Erythroblast (primary cell): ENCODE measurements at regions not wholly inside any gene's neighbourhood (a gene's known extent, or its start where the extent isn't known, plus 50 kb on each side); places are given as distances from the start of the nearest gene placed in this dataset.

Experiments
- DNase-seq, 2 experiments: peaks; one replicate each; lab custom pipeline; 2025; lab: John Stamatoyannopoulos, UW
- GATA1 ChIP-seq: IDR thresholded peaks from 2 replicates; pipeline ENCODE4 v1.6.1; 2011; ENCODE audit warnings: low read depth, mild to moderate bottlenecking, control low read depth, low read length, moderate library complexity
- POLR2A ChIP-seq: IDR thresholded peaks from 2 replicates; pipeline ENCODE4 v1.6.1; 2011; ENCODE audit warnings: mild to moderate bottlenecking, low read length

DNA sequence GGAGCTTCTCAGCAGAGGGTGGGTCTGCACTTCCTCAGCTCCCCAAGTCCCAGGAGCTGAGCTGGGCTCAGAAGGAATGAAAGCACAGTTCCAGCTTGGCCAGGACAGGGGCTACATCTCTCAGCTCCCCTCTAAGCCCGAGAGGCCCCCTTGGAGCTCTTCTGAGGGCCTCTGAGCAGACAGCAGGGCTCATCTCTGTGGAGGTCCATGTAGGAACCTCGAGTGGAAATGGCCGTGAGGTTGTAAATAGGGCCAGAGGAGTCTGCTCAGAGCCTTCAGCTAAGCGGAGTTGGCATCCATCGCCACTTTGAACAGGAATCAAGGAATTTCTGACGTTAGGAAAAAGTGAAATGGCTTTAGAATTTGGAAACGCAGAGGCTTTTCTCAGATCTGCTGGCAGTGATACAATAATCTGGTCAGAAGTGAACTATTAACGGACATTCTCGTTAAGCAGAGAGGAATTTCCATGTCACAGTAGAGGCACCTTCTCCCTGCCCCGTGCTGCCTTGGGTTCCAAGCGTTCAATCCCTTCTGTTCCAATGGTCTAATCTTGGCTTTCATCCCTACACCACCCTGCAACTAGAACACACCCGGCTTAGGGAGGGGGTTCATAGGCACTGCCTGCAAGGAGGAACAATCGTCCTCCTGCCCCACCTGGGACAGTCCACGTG is 213.9 kb downstream of the NDUFA10 start:
- TF ChIP-seq POLR2A (no peak), GATA1 (no peak)
- no peak for DNase-seq

DNA sequence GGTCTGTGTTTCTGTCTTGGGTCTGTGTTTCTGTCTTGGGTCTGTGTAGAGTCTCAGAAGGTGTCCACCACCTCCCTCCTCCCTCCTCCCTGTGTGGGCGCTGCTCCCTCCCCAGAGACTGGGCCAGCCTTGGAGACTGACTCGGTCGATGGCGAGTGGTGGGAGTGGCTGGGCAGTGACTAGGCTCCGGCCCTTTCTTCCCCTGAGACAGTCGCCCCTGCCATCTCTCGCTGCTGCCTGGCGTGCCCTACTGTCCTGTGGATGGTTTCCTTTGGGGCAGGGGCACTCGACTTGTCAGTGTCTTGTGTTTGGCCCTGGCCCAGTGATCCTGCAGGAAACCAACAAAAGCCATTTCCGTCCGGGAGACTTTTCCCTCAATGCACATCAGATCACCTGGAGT is 215.8 kb downstream of the NDUFA10 start:
- TF ChIP-seq GATA1: no peak
- TF ChIP-seq POLR2A: no peak
- no peak for DNase-seq

DNA sequence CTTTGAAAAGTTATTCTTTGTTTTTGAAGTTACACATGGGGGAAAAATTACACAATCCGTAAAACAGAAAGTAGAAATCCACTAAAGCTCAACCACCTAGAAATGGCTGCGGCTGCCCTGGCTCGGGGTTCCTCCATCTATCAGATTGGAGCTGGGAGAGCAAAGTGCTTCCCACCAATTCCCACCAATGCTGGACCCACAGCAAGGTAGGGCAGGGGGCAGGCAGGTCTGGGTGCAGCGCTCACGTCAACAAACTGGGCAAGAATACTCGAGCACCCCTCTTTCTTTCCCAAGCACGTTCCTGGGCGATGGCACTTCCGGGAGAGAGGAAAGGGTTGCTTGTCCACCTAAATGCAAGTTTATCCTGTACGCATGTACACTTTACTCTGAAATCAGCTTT is 217.6 kb downstream of the NDUFA10 start:
- no peak for DNase-seq
- TF ChIP-seq POLR2A (no peak), GATA1 (no peak)

DNA sequence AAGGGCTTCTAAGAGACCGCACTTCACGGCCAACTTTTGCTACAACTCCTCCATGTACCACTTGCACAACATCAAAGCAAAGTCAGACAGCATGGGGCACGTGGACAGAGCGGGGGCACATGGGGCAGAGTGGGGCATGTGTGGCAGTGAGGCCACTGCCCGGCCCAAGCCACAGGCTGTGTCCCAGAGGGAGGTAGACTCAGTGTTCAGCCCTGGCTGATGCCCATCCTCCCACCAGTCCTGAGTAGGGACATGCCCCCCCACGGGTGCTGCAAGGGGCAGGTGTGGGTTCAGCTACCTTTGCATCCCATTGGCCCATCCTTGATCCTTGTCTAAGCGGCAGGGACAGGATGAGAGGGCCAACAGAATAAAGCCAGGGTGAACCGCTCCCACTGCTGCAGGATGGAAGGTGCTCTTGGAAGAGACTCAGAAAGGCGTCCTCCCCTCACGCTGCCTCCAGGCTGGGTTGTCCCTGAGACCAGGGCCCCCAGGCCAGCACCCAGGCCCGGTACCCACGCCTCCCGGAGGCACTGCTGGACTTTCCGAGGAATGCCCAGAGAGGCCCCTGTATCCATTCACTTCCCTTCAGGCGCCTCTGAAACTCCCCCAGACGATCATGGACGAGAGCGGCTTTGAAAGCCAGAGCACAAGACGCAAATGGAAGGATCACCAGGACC is 218.2 kb downstream of the NDUFA10 start:
- DNase-seq: no peak
- no peak for TF ChIP-seq GATA1
- TF ChIP-seq POLR2A: no peak

DNA sequence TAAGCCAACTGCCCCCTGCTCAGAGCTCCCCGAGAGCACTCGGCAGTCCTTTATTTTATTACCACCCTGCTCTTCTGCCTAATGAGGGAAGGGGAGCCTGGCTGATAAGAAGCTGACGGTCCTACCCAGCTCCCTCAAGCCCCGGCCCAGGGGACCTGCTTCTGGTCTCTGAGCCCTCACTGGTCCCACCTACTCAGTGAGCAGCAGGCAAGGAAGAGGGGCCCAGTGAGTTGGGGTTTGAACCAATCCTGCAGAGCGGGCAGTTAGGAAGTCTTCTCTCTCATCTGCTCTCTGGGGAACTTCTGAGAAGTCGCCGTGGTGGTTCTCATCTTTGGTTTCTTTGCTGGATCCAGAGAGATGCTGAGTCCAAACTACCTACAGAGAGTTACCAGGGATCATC is 218.9 kb downstream of the NDUFA10 start:
- no peak for DNase-seq
- no peak for TF ChIP-seq POLR2A
- no peak for TF ChIP-seq GATA1

DNA sequence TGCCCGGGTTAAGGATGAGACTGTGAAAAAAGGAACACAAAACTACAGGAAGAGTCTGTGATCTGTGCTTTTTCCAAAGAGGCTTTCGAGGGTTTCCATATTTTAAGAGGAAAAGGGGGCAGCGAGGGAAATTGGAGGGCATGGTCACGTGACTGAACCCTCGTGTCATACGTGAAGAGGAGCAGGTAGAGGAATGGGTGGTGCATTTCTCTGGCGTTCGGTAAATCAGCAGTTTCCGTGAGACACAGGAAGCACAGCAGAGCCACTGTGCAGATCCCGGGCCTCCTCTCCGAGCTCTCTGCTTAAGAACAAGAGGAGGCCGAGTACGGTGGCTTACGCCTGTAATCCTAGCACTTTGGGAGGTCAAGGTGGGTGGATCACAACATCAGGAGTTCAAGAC is 219.7 kb downstream of the NDUFA10 start:
- DNase-seq: no peak
- TF ChIP-seq GATA1 (no peak), POLR2A (no peak)

DNA sequence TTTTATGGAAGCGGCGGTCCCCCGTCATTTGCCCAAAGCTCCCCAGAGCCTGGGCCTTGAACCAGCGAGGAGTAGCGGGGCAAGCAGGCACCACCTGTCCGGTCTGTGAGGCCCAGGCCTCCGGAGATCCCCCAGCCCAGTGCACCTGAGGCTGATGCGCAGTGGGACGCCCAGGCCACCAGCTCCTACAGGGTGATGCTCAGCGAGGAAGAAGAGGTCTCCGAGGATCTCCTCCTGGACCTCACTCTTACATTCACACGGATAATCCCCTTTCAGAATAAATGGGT is 220.2 kb downstream of the NDUFA10 start:
- DNase-seq: no peak
- TF ChIP-seq GATA1: no peak
- no peak for TF ChIP-seq POLR2A

DNA sequence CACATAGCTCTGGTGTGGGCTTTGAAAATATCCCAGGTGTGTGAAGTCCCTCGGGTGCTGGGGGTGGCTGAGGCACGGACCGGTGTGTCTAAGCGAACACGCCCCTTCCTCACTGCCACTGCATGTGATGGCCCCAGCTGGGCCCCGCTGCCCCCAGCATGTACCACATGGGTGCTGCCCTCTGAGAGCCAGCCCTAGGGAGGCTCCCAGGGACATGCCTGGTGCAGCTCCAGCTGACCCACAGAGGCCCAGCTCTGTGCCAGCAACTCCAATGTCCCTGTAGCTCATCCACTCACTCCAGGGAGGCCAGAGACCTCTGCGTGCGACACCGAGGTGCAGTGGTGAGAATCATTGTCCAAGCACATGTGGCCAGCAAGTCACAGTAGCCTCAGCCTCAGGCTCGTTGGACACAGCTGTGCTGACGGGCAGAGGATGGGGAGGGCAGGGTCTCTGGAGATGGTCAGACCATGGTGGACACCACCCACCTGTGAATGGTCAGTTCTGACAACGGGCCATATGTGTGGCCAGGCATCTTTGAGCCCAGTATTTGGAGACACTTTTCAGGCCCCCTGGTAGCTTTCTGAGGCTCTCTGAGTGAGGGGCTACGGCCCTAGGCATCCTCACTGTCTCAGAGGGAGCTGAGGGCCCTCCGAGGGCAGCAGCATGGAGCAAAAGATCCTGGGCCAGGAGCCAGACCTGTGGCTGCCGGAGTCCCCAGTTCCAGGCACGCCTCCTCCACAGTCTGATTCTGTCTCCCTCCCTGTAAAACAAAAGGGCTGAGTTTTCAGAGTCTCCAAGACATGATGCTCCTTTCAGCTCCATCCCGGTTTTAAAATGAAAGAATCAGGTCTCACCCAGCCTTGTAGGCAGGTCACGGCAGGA is 220.7 kb downstream of the NDUFA10 start:
- no peak for DNase-seq
- TF ChIP-seq GATA1 (no peak), POLR2A (no peak)

DNA sequence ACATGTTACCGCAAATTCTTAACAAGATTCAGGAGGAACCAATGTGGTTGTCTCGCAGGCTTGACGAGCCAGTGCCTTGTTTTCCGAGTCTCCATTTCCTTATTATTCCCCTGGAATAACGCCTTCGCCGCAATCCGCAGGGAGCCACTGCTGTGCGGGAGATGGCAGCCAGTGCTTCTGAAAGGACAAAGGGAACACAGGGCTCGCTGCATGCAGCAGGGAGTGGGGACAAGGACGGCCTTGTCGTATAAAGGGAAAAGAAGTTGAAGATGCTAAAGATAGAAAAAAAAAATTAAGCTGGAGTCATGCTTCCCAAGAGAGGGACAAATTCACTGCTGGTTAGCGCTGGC is 221.4 kb downstream of the NDUFA10 start:
- DNase-seq: no peak
- no peak for TF ChIP-seq POLR2A
- TF ChIP-seq GATA1: no peak

DNA sequence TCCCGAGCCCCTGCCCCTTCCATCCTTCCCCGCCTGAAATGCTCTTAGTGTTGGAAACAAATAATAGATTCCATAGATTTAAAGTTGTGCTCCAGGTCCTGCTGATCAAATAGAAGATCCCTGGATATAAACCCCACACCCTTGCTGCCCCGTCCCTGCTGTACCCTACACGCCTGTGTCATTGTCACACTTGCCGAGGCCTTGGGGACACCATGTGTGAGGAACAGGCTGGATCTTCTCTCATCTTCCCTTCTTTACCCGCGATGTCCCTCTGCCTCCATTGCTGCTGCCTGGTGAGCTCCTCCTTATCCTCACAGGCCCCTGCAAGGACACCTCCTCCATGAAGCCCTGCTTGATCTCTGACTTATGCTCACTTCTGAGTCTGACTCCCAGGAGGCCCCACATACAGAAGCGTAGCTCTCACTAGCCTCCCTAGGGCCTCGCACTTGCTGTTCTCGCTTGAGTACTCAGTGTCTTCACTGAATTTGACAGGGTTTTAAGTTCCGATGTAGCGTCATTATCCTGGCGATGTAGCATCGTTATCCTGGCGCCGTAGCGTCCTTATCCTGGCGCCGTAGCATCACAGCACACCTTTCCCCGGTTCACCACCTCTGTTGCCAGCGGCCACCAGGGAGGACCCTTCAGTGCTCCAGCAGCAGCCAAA is 221.9 kb downstream of the NDUFA10 start:
- no peak for DNase-seq
- TF ChIP-seq GATA1: no peak
- no peak for TF ChIP-seq POLR2A

DNA sequence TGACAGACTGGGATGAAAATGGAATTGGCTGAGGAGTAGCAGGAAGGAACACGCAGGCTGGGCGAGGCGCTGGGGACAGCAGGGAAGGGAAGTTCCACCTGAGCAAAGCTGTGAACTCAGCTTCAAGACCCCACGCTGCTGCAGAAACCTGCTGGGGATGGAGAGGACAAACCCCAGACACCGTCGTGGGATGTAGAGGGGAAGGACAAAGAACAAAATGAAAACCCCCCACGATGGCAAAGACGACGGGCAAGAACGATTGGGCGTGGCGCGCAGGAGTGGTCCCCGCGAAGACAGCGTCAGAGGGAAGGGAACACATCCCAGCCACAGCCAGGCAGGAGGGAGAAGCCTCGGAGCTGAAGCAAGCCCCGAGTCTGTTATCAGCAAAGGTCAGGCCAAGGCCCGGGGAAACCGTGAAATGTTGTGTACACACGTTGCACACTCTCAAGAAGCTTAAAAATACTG is 222.9 kb downstream of the NDUFA10 start:
- no peak for TF ChIP-seq GATA1
- no peak for TF ChIP-seq POLR2A
- no peak for DNase-seq

DNA sequence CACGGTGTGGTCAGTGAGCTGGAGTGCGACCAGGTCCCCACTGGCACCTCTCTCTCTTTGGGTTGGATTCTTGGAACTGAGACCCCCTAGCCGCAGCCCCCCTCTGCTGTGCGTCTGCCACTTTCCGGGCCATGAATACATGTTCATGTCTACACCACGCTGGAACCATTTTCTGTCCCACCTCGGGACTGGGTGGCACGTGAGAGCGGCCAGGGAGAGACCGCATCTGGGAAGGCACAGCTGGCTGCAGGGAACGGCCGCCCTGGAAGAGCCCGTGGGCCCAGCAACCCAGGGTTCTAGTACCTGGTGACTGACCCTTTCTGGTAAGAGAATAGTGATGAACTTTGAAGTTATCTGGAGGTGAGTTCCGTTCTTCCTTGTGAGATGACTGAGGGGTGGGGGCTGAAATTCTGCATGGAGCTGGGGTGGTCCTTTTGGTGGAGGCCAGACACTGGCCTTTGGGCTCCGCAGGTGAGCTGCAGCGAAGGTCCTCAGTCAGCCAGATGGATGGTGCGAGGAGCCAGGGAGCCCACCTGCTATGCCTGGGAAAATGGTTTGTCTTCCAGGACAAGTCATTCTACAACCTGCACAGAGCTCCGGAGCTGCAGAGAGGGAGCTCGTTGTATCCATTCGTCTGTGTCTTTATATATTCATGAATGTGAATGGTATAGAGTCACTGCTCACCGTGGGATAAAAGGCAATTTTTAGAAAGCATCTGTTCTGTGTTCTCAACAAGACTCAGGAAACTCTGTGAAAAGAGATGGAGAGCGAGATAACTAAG is 223.5 kb downstream of the NDUFA10 start:
- no peak for DNase-seq
- TF ChIP-seq GATA1 (no peak), POLR2A (no peak)

DNA sequence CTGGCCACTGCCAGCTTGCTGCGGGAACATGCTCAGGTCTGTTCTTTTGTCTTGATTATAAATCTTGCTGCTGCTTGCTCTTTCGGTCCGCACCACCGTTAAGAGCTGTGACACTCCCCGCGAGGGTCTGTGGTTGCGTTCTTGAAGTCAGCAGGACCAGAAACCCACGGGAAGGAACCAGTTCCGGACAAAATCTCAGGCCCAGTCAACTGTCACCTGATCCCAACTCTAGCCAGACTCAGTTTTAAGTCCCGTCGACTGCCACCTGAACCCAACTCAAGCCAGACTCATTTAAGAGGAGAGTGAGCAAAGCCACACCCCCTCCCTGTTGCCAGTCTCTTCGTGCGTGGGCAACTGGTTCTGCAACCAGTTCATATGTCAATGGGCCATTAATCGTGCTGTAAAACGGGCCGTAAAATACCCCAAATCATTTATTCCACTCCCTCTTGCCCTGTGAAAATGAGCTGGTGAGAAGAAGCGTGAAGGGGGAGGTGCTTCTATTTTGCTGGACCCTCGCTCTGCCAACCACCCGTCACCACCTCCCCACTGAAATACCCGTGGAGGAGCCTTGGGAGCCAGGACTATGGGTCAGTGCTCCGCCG is 224.3 kb downstream of the NDUFA10 start:
- DNase-seq: no peak
- TF ChIP-seq GATA1: no peak
- no peak for TF ChIP-seq POLR2A
